Motor neuron (in vitro differentiated cells): ENCODE measurements at regions not wholly inside any gene's neighbourhood (a gene's known extent, or its start where the extent isn't known, plus 50 kb on each side); places are given as distances from the start of the nearest gene placed in this dataset.
"Not testable (repeated sequence)": the region's sequence is repeated elsewhere in the genome, so short reads cannot be mapped to it uniquely, and the experiment has no call there.

Source experiments
- ATAC-seq, 8 experiments: fragments of 200-7000 bp; cut with Tn5 transposase; replicated peaks in 6 of 8; 2 replicates each; pipeline ENCODE4 v1.8.0; 2021; ENCODE audit warnings: mild to moderate bottlenecking in 8 of 8, moderate library complexity in 8 of 8
- H3K27ac ChIP-seq, 2 donors: fragments of 250-450 bp; sonication (Bioruptor Pico); 2 replicates each; pipeline ENCODE4 v1.9.0; 2021; ENCODE audit warnings: antibody characterized with exemption in 2 of 2, mild to moderate bottlenecking in 2 of 2, moderate library complexity in 1 of 2
- H3K4me1 ChIP-seq, 2 donors: fragments of 250-450 bp; sonication (Bioruptor Pico); replicated peaks in 1 of 2; 2 replicates each; pipeline ENCODE4 v1.6.1; 2021; ENCODE audit warnings: antibody characterized with exemption in 2 of 2, mild to moderate bottlenecking in 2 of 2, moderate library complexity in 1 of 2
- H3K4me3 ChIP-seq, 5 donors: fragments of 250-450 bp; sonication (Bioruptor Pico); 2 replicates each; pipeline ENCODE4 v1.9.0; 2021; ENCODE audit warnings: antibody characterized with exemption in 5 of 5, mild to moderate bottlenecking in 5 of 5, moderate library complexity in 4 of 5
- WGBS, 10 experiments: fragments of 450-650 bp; shearing (Covaris generic); methylation state at CpG; one replicate each; pipeline ENCODE4 v1.0.0; 2022; 5-methylcytosine and 5-hydroxymethylcytosine counted together
- in situ Hi-C, 9 experiments: fragments of 400-800 bp; cut with MboI; loops; one replicate each; pipeline ENCODE4 v1.15.0; 2021; ENCODE audit warnings: low sequenced_read_pairs in 9 of 9, low pct_unique_long_range_greater_than_20kb in 2 of 9; ENCODE audit not compliant: unreplicated experiment in 9 of 9

GRCh38 chr3:166934879-166935278, 445.2 kb downstream of the ZBBX start:
- ATAC-seq = no peak
- H3K4me1 ChIP-seq = no peaks in the 10 kb centered on the region
- 4 to 100% (median 71%) methylated on average over 1 to 3 of the region's 3 CpGs; no CpG with 5 or more reads in 2 of the 10 experiments for WGBS, 10 experiments
- H3K27ac ChIP-seq = no peak overlapping the region
- no peak overlapping the region for H3K4me3 ChIP-seq
- in situ Hi-C loops = no loop called here

GRCh38 chr3:166917437-166917836, 462.7 kb downstream of the ZBBX start:
- Histone ChIP-seq H3K27ac (no peak overlapping the region), H3K4me3 (no peak overlapping the region), H3K4me1 (no peaks in the 10 kb centered on the region)
- WGBS, 10 experiments = 0 to 100% (median 60%) methylated on average over 1 of the region's 1 CpG; no CpG with 5 or more reads in 3 of the 10 experiments
- in situ Hi-C loops = no loop called here
- ATAC-seq = no peak

- no peak for ATAC-seq
- Histone ChIP-seq H3K4me3 (no peak overlapping the region), H3K27ac (no peak overlapping the region), H3K4me1 (no peaks in the 10 kb centered on the region)
- in situ Hi-C loops = no loop called here
Measured at GRCh38 chr3:166902374-166902773, 477.7 kb downstream of the ZBBX start.

GRCh38 chr3:166900866-166901577, 479.1 kb downstream of the ZBBX start:
- ATAC-seq = no peak
- no peaks in the 10 kb centered on the region for H3K4me1 ChIP-seq
- in situ Hi-C loops = no loop called here
- no peak overlapping the region for H3K4me3 ChIP-seq
- H3K27ac ChIP-seq = no peak overlapping the region
- 0 to 100% (median 83%) methylated on average over 1 to 3 of the region's 3 CpGs; no CpG with 5 or more reads in 3 of the 10 experiments for WGBS, 10 experiments

- ATAC-seq = no peak
- 0 to 100% (median 73%) methylated on average over 1 of the region's 1 CpG; no CpG with 5 or more reads in 1 of the 10 experiments for WGBS, 10 experiments
- Histone ChIP-seq H3K27ac (no peak overlapping the region), H3K4me1 (no peaks in the 10 kb centered on the region), H3K4me3 (no peak overlapping the region)
- in situ Hi-C loops = no loop called here
Measured at GRCh38 chr3:166897811-166898210, 482.3 kb downstream of the ZBBX start.

- Histone ChIP-seq H3K4me3 (no peak overlapping the region), H3K4me1 (no peaks in the 10 kb centered on the region), H3K27ac (no peak overlapping the region)
- 0 to 100% (median 86%) methylated on average over 1 to 2 of the region's 2 CpGs; no CpG with 5 or more reads in 3 of the 10 experiments for WGBS, 10 experiments
- no peak for ATAC-seq
- in situ Hi-C loops = no loop called here
Measured at GRCh38 chr3:166889241-166889640, 490.9 kb downstream of the ZBBX start.

GRCh38 chr3:166879661-166880060, 500.4 kb downstream of the ZBBX start:
- H3K27ac ChIP-seq = no peak overlapping the region
- 35 to 100% (median 88%) methylated on average over 2 of the region's 2 CpGs; no CpG with 5 or more reads in 3 of the 10 experiments for WGBS, 10 experiments
- H3K4me1 ChIP-seq = no peaks in the 10 kb centered on the region
- in situ Hi-C loops = no loop called here
- H3K4me3 ChIP-seq = no peak overlapping the region
- ATAC-seq = no peak

GRCh38 chr3:166877971-166878370, 502.1 kb downstream of the ZBBX start:
- ATAC-seq = no peak
- no peak overlapping the region for H3K27ac ChIP-seq
- no peaks in the 10 kb centered on the region for H3K4me1 ChIP-seq
- no peak overlapping the region for H3K4me3 ChIP-seq
- in situ Hi-C loops = no loop called here

- ATAC-seq = no peak
- in situ Hi-C loops = no loop called here
- H3K4me3 ChIP-seq = no peak overlapping the region
- no peak overlapping the region for H3K27ac ChIP-seq
- no peaks in the 10 kb centered on the region for H3K4me1 ChIP-seq
- WGBS, 10 experiments = 90 to 97% (median 92%) methylated on average over 2 to 4 of the region's 10 CpGs; no CpG with 5 or more reads in 6 of the 10 experiments
Measured at GRCh38 chr3:166864473-166865467, 515.3 kb downstream of the ZBBX start.

- no peak overlapping the region for H3K27ac ChIP-seq
- in situ Hi-C loops = no loop called here
- WGBS, 10 experiments = 0 to 100% (median 72%) methylated on average over 1 to 2 of the region's 2 CpGs; no CpG with 5 or more reads in 4 of the 10 experiments
- no peak for ATAC-seq
- H3K4me1 ChIP-seq = no peaks in the 10 kb centered on the region
- no peak overlapping the region for H3K4me3 ChIP-seq
Measured at GRCh38 chr3:166860217-166860616, 519.9 kb downstream of the ZBBX start.

GRCh38 chr3:166844329-166844728, 535.8 kb downstream of the ZBBX start:
- H3K4me3 ChIP-seq = no peak overlapping the region
- no peak for ATAC-seq
- no peaks in the 10 kb centered on the region for H3K4me1 ChIP-seq
- H3K27ac ChIP-seq = no peak overlapping the region
- in situ Hi-C loops = no loop called here

- H3K4me1 ChIP-seq, ATAC-seq, H3K4me3 ChIP-seq, H3K27ac ChIP-seq, in situ Hi-C loops: not testable (repeated sequence)
- WGBS, 10 experiments = 100% methylated on average over 2 of the region's 25 CpGs; no CpG with 5 or more reads in 9 of the 10 experiments
Measured at GRCh38 chr3:166842784-166843183, 537.3 kb downstream of the ZBBX start.

- 45 to 91% (median 58%) methylated on average over 2 to 4 of the region's 4 CpGs; no CpG with 5 or more reads in 3 of the 10 experiments for WGBS, 10 experiments
- in situ Hi-C loops = no loop called here
- peak in 3 of 8 experiments; percentile 30 to 69 (median 37) for ATAC-seq
Measured at GRCh38 chr3:166837535-166837934, 542.6 kb downstream of the ZBBX start.

More at GRCh38 chr3:166837535-166837934, 542.6 kb downstream of the ZBBX start:
- Histone ChIP-seq H3K27ac (no peak overlapping the region), H3K4me1 (no peaks in the 10 kb centered on the region), H3K4me3 (no peak overlapping the region)
